HG03025 (cell line): ENCODE measurements at regions not wholly inside any gene's neighbourhood (a gene's known extent, or its start where the extent isn't known, plus 50 kb on each side); places are given as distances from the start of the nearest gene placed in this dataset.

Experiments used
- ATAC-seq: cut with Tn5 transposase; IDR thresholded peaks from one replicate; pipeline ENCODE4 v1.9.1; 2021; ENCODE audit warnings: mild to moderate bottlenecking, moderate library complexity; ENCODE audit not compliant: unreplicated experiment, low FRiP score

GRCh38 chr13:32905063-32905863 is 111.0 kb upstream of the KL start:
- ATAC-seq, result peak; percentile 93

- ATAC-seq, result no peak
Observed at GRCh38 chr13:32905864-32906180, 110.4 kb upstream of the KL start.

- no peak for ATAC-seq
Observed at GRCh38 chr13:32907211-32907610, 109.0 kb upstream of the KL start.

DNA sequence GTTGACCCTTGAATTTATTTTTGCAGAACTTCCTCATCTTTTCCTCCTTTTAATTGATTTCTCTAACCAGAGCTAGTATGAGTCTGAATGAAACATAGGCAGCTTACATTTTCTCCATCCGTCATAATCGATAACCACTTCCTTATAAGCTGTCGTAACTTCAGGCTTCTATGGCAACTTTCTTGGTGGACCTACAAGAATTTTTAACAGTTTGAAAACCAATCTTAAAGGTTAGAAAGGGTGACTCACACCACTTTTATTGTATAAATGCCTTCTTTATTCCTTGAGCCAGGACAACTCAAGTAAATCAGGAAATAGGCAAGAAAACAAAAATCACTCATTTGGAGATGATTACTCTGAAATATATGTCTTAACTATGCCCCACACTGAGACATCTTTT is 105.7 kb upstream of the KL start:
- ATAC-seq, result no peak

- ATAC-seq, result no peak
Observed at GRCh38 chr13:32911506-32911905, 104.7 kb upstream of the KL start.

DNA sequence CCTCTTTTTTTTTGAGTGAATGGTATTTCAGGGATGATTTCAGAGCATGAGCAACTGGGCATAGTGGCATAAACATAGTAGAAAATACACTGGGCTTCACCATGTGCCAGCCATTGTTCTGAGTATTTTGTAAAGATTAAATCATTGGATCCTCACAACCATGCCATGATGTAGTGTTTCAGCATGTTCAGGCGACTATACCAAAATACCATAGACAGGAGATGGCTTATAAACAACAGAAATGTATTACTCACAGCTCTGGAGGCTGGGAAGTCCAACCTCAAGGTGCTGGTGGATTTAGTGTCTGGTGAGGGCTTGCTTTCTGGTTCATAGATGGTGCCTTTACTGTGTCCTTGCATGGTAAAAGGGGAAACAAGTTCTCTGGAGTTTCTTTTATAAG is 101.5 kb upstream of the KL start:
- ATAC-seq, result no peak

- no peak for ATAC-seq
Observed at GRCh38 chr13:32917504-32917903, 98.7 kb upstream of the KL start.

DNA sequence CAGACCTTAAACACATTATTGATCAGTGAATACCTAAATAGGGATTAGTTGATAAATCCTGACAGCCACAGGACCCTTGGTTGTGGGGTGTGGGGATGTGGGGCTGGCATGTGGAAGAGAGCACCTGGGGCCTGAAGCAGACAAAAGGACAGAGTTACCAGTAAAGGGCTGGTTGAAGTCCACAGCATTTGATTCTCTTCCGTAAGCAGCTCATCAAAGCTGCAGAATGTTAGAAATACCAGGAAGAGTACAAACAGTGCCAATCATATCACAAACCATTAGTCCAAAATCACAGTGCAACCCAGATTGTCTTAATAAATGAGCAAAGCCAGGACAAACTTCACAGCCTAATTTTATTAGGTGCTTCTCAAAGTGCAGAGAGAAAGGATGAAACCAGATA is 92.5 kb upstream of the KL start:
- ATAC-seq, result no peak

- ATAC-seq, result no peak
Observed at GRCh38 chr13:32924886-32925285, 91.3 kb upstream of the KL start.

- no peak for ATAC-seq
Observed at GRCh38 chr13:32925506-32925905, 90.7 kb upstream of the KL start.

- no peak for ATAC-seq
Observed at GRCh38 chr13:32932376-32932775, 83.8 kb upstream of the KL start.

DNA sequence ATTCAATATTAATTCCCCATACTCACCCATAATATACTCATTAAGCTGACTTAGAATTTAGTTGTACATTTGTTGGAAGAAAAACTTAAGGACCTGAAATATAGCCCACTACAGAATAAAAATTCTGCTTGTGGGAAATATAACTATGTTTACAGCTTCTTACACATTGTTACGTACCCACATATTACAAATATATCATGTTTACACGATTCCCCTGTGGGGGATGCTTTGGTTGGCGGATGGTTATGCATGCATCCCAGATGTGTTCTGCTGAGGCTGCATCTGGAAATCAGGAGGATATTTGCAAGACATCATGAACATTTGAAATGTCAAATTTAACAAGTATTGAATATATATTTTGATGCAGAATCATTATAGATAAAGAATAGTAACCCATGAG is 79.5 kb upstream of the KL start:
- ATAC-seq, result no peak

- ATAC-seq, result no peak
Observed at GRCh38 chr13:32938314-32938713, 77.9 kb upstream of the KL start.

DNA sequence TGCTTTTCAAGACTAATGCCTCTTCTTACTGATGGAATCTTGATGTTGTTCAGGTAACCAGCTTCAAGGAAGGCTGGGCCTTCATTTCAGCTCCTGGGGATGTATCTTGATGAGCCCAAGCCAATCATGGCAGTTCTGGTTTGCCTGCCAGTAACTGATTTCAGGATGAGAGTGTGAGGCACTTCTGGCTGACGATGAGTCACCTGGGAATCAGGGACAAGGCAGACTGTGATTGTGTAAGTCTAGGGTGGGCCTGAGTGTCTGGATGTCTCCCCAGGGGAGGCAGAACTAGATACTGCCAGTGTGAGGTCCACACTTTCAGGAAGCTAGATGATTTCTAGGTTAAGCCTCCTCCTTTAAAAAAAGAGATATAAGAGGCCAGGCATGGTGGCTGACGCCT is 77.3 kb upstream of the KL start:
- ATAC-seq, result no peak

DNA sequence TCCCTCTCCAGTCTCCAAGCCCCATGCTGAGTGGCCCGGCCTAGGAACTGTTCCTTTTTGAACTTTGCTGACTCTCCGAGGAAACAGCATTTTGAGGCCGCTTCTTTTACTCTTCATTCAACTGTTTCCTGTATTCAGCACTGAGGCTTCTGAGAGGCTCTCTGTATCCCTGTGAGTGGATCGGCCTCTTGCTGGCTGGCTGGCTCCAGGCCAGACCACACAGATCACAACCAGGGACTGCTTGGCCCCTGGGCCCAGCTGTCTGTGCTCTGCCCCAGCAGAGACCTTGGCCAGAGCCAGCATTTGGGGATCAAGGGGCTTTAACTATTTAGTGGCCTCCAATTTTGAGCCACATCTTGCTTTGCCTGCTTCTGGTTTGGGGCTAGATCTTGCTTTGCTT is 75.6 kb upstream of the KL start:
- no peak for ATAC-seq

DNA sequence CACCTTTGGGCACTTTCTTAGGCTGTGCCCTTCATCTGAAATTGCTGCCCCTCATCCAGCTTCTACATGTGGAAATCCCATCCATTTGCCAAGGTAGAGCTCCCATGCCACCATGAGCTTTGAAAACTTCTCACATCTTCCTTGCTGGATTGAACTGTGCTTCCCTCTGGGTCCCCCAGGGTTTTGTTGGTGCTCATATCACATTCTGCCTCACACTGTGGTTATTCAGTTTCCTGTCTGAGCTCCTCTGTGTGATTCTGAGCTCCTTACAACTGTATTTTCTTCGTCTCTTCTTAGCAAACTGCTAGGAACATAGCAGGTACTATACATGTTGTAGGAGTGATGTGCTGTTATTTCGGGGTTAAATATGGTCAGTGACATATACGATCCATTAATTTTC is 74.9 kb upstream of the KL start:
- ATAC-seq, result no peak

GRCh38 chr13:32946558-32946957 is 69.7 kb upstream of the KL start:
- no peak for ATAC-seq

GRCh38 chr13:32947411-32948276 is 68.6 kb upstream of the KL start:
- no peak for ATAC-seq

- ATAC-seq, result no peak
Observed at GRCh38 chr13:32949820-32950219, 66.4 kb upstream of the KL start.

GRCh38 chr13:32951580-32951979 is 64.6 kb upstream of the KL start:
- no peak for ATAC-seq

DNA sequence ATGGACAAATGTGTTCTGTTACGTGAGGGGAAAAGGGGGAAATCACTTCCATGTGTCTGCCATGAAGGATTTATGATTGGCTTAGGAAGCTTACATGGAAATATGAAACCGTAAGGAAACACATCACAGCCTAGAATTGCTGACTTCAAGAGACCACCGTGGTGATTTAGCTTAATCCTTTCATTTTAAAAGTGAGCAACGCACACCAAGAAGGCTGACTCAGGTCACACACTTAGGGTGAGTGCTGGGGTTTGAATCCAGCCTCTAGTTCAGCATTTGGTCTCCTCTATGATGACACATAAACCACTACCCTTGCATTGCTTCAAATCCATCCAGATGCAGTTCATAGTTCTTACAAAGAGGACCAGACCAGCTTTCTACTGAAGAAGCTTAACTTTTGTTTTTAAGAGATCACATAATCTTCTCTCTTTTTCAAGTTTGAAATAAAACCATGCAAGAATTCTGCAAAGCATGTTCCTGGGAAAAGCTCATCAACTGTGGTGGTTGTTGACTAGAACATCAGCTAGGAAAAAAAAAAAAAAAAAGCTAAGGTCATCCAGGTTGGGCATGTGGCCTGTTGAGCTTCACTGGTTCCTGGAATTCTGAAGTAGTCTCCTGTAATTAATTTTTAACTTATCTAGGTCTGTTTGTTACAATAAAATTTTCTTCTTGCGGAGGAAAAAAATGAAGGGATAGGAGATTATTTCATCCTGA is 60.2 kb upstream of the KL start:
- no peak for ATAC-seq

GRCh38 chr13:32956595-32956933 is 59.7 kb upstream of the KL start:
- ATAC-seq, result no peak
